Muscle layer of duodenum (tissue), 2 donors: ENCODE measurements at regions not wholly inside any gene's neighbourhood (a gene's known extent, or its start where the extent isn't known, plus 50 kb on each side); places are given as distances from the start of the nearest gene placed in this dataset.

ENCODE experiments used
- H3K27ac ChIP-seq: one replicate; pipeline ENCODE4 v1.7.0; 2013; ENCODE audit warnings: mild to moderate bottlenecking, low read length
- H3K27me3 ChIP-seq: one replicate; pipeline ENCODE4 v1.7.0; 2013; ENCODE audit warnings: low read depth, mild to moderate bottlenecking, control low read depth, low read length
- H3K36me3 ChIP-seq, 2 donors: one replicate each; pipeline ENCODE4 v1.7.0; 2013; ENCODE audit warnings: low read length in 2 of 2, control low read depth in 1 of 2, mild to moderate bottlenecking in 1 of 2; ENCODE audit not compliant: insufficient read depth in 2 of 2, control insufficient read depth in 1 of 2
- H3K4me1 ChIP-seq, 2 donors: one replicate each; pipeline ENCODE4 v1.7.0; 2013; ENCODE audit warnings: low read length in 2 of 2, mild to moderate bottlenecking in 2 of 2, control low read depth in 1 of 2, moderate library complexity in 1 of 2; ENCODE audit not compliant: insufficient read depth in 2 of 2, control insufficient read depth in 1 of 2
- H3K4me3 ChIP-seq, 2 donors: one replicate each; pipeline ENCODE4 v1.7.0; 2013; ENCODE audit warnings: low read length in 2 of 2, low read depth in 1 of 2, mild to moderate bottlenecking in 1 of 2
- H3K9me3 ChIP-seq, 2 donors: one replicate each; pipeline ENCODE4 v1.7.0; 2013; ENCODE audit warnings: low read length in 2 of 2, control low read depth in 1 of 2, mild to moderate bottlenecking in 1 of 2; ENCODE audit not compliant: control insufficient read depth in 1 of 2
- donor health status: healthy.

DNA sequence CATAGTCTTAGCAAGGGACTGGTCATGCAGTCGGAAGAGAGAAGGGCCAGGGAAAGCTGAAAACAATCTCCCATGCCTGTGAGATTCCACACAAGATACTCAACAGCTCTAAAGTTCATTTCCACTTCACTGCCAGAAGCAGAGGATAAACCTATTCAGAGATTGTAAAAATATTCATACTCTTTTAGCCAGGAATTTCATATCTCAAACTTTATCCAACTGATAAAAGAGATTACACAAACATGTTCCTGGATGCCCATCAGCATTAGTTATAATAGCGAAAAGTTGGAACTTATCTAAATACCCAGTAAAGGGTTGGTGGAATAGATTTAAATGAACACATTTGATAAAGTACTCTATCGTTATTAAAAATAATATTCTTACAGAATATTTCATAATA lies 75.2 kb upstream of the ARHGEF3 start:
- no peaks in the 10 kb centered on the region for H3K27me3 ChIP-seq
- H3K36me3 ChIP-seq: no peaks in the 10 kb centered on the region
- peaks cover 0 to 6% of the 10 kb centered on the region in 2 donors for H3K4me1 ChIP-seq
- H3K4me3 ChIP-seq: no peak overlapping the region
- no peak overlapping the region for H3K27ac ChIP-seq
- no peaks in the 10 kb centered on the region for H3K9me3 ChIP-seq

DNA sequence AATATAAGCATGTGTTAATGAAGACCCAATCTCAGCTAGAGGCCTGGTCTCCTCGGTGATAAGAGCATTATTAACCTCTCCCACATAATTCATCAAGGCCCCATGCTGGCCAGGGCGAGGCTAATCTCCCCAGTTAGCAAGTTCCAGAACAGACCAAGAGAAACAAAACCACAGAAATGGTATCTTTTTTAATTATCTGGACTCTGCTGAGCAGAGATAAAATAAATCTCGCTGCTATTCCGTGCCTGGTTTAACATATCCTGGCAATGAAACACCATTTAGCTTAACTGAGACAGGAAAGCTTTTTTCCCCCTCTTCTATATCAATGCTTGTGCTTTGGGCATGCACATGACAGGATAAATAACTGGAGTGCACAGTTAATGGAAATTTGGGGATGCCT lies 72.5 kb upstream of the ARHGEF3 start:
- Histone ChIP-seq H3K27me3 (no peaks in the 10 kb centered on the region), H3K4me3 (no peak overlapping the region), H3K36me3 (no peaks in the 10 kb centered on the region), H3K4me1 (peaks cover 0 to 6% of the 10 kb centered on the region in 2 donors), H3K27ac (no peak overlapping the region), H3K9me3 (no peaks in the 10 kb centered on the region)

DNA sequence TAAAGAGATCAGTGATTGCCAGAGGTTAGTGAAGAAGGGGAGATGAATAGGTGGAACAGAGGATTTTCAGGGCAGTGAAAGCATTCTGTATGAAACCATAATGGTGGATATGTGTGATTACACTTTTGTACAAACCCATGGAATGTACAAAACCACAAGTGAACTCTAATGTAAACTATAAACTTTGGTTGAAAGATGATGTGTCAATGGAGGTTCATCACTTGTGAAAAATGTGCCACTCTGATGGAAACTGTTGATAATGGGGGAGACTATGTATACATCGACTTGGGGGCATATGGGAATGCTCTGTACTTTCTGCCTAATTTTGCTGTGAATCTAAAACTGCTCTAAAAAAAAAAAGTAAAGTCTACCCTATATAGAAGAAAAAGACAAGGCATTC lies 68.7 kb upstream of the ARHGEF3 start:
- Histone ChIP-seq H3K4me1 (no peaks in the 10 kb centered on the region), H3K27ac (no peak overlapping the region), H3K9me3 (no peaks in the 10 kb centered on the region), H3K4me3 (no peak overlapping the region), H3K36me3 (no peaks in the 10 kb centered on the region), H3K27me3 (no peaks in the 10 kb centered on the region)

DNA sequence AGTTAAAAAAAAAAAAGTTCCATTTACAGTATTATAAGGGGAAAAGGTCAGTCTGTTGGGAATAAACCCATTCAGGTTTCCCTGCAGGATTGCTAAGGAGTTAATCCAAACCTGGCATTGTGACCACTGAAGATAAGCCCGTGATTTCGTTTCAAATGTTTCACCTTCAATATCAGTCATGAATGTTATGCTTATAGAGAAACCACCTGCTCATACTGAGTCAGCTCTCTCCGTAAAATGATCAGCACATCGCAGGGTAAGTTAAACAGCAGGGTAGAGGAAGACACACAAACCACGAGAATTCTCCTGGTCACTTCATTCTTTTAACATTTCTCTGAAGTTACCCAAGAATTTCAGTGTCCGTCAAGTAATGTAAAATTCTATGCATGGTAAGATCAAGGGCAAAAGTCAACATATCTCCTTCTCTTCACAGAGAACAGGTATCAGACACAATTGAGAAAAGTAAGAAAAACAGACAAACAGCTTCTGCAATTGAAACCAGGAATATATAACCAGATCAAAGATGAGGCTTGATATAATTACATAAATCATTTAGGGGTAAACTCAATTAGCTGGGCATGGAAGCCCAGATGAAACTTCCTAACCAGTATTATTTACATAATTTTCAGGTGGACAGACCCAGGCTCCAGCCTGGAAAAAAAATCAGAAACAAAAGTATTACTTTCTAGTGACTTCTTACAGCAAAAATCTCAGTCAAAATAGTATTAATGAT lies 67.6 kb upstream of the ARHGEF3 start:
- Histone ChIP-seq H3K27ac (no peak overlapping the region), H3K9me3 (no peaks in the 10 kb centered on the region), H3K27me3 (no peaks in the 10 kb centered on the region), H3K36me3 (no peaks in the 10 kb centered on the region), H3K4me1 (no peaks in the 10 kb centered on the region), H3K4me3 (no peak overlapping the region)

DNA sequence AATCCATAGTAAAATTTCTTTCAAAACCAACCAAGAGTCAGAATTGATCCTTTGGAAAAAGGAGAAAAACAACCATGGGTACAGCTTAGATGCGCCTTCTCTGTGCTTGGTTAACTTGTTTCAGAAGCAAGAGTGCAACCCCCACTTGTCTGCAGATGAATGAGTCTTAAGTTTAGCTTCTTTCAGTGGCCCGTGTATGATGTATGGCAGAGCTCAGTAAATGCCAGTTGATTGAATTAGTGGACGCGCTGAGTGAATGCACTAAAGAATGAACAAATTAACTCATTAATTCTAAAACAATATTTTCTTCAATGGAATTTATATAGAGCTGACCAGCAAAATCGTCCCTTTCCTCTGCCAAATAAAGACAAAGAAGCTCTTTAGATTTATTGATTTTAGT lies 67.0 kb upstream of the ARHGEF3 start:
- Histone ChIP-seq H3K36me3 (no peaks in the 10 kb centered on the region), H3K27me3 (no peaks in the 10 kb centered on the region), H3K4me3 (no peak overlapping the region), H3K9me3 (no peaks in the 10 kb centered on the region), H3K27ac (no peak overlapping the region), H3K4me1 (no peaks in the 10 kb centered on the region)

DNA sequence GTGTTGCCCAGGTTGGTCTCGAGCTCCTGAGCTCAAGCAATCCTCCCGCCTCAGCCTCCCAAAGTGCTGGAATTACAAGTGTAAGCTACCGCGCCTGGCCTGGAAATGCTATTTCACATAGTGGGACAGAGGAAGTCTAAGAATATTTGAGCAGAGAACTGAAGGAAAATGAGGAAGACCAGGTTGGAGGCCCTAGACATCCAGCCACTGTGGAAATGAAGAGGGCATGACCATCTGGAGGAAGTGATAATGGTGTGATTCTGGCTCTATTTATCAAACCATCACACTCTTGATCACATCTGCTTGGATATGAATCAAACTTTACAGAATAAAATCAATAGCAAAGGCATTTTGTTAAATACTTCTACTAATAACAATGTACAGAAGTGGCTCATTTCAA lies 65.9 kb upstream of the ARHGEF3 start:
- H3K27me3 ChIP-seq: no peaks in the 10 kb centered on the region
- no peak overlapping the region for H3K4me3 ChIP-seq
- H3K9me3 ChIP-seq: no peaks in the 10 kb centered on the region
- no peaks in the 10 kb centered on the region for H3K36me3 ChIP-seq
- no peaks in the 10 kb centered on the region for H3K4me1 ChIP-seq
- H3K27ac ChIP-seq: no peak overlapping the region

DNA sequence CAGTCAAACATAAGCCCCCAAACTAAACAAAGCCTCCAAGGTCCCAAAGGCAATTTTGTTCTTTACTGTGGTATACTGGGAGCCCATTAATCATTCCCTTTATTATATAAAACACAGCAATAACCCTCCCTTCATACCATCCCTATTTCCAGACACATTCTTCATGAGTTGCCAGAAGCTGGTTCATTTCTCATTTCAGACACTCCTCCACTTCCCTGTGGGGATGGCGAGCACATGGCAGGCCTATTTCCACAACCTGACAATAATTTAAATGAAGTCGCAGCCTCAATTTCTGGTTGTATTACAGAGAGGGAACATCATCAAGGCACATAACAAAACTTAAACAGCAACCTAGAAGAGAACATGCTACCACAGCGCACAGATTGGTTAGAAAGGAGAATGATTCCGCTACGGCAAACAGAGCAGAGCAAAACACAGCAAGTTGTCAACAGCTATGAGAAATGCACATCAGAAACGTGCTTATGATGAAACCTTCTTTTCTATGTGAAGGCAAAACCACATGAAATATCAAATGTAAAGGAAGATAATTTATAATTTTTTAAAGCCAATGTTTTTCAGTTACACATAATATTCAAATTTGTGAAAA lies 63.3 kb upstream of the ARHGEF3 start:
- Histone ChIP-seq H3K4me3 (no peak overlapping the region), H3K27me3 (no peaks in the 10 kb centered on the region), H3K27ac (no peak overlapping the region), H3K36me3 (no peaks in the 10 kb centered on the region), H3K4me1 (no peaks in the 10 kb centered on the region), H3K9me3 (no peaks in the 10 kb centered on the region)

DNA sequence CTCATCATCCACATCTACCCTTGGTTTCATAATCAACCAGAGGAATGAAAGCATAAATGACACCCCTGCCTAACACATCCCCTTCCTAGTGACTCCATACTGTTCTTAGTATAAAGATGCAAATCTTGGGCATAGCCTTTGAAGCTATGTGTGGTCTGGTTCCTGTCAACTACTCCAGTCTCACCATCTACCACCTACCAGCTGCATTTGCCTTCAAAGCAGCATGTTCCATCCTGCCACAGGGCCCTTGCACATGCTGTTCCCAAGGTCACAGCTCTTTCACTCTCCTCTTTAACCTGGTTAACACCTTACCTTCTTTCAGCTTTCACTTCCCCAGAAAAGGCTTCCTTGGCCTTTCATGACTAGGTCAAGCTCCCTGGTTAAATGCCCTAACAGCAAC lies 62.3 kb upstream of the ARHGEF3 start:
- no peaks in the 10 kb centered on the region for H3K4me1 ChIP-seq
- no peaks in the 10 kb centered on the region for H3K36me3 ChIP-seq
- no peak overlapping the region for H3K27ac ChIP-seq

DNA sequence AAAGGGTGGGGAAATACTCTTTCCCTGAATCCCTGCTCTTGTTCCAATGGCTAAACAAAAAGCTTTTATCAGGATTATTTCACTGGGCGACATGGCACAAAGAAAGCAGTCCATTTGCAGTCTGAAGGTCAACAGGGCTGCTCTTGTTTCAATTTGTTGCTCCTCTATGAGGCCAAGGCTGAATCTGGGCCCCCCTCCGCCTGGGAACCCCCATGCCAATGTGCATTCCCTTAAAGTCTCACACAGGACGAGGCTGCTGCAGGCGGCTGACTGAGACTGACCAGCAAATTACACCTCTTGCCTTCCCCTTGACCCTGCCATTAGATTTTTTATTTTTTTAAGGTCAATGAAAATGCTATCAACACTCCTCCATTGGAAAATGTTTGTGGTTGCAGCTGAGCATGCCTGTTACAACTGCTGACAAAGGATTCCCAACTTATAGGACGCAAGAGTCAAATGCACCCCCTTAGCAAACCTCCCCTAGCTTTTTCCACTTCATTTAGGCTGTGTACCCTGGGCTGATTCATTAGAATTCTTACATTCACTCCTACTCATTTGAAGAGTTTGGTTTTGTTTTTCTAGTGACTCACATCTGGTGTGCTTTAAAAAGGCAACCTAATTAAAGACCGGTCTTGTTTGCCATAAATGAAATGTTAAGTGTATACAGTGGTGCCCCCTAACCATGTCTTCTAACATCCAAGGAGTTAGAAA lies 60.8 kb upstream of the ARHGEF3 start:
- H3K9me3 ChIP-seq: no peaks in the 10 kb centered on the region
- no peak overlapping the region for H3K4me3 ChIP-seq
- no peaks in the 10 kb centered on the region for H3K4me1 ChIP-seq
- no peak overlapping the region for H3K27ac ChIP-seq
- no peaks in the 10 kb centered on the region for H3K27me3 ChIP-seq
- H3K36me3 ChIP-seq: no peaks in the 10 kb centered on the region

More for the DNA sequence above, 62.3 kb upstream of the ARHGEF3 start:
- Histone ChIP-seq H3K4me3 (no peak overlapping the region), H3K27me3 (no peaks in the 10 kb centered on the region), H3K9me3 (no peaks in the 10 kb centered on the region)

DNA sequence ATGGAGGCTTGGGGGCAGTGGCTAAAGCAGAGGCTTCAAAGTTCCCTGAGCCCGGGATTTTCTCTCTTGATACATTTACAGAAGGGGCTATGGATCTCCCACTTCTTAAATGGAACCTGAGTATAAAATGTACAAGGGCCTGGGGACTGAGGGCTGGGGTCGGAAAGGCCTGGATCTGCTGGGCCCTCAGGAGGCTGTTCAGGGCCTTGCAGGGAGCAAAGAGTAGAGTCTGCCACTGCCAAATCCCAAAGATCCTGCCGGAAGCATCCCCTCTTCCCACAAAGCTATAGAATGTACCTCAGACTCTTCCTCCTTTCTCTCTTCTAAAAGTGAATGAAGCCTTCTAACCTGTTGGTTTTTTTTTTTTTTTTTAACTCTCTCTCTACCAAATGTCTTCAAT lies 59.8 kb upstream of the ARHGEF3 start:
- no peak overlapping the region for H3K4me3 ChIP-seq
- no peak overlapping the region for H3K27ac ChIP-seq

DNA sequence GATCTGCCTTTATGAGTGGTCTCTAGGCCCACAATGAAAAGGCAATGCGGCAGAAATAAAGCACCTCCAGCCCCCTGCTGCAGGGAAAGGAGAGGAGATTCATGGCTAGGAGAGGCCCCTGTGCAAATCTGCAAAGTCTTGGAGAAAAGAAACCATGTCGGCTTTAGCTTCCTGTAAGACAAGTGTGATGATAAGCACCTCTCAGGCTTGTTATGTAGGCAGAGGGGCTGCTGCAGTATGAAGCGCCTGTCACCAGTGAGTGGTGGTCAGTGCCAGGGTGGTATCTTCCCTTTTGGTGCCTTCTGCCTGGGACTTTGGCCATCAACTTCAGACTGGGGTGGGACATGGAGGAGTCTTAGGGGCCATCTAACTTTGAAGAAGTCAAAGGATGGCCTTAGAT lies 59.2 kb upstream of the ARHGEF3 start:
- no peaks in the 10 kb centered on the region for H3K27me3 ChIP-seq
- no peaks in the 10 kb centered on the region for H3K36me3 ChIP-seq
- H3K4me1 ChIP-seq: peaks cover 0 to 9% of the 10 kb centered on the region in 2 donors
- no peak overlapping the region for H3K4me3 ChIP-seq
- no peaks in the 10 kb centered on the region for H3K9me3 ChIP-seq
- H3K27ac ChIP-seq: no peak overlapping the region

More for the DNA sequence above, 59.8 kb upstream of the ARHGEF3 start:
- H3K9me3 ChIP-seq: no peaks in the 10 kb centered on the region
- H3K36me3 ChIP-seq: no peaks in the 10 kb centered on the region
- H3K4me1 ChIP-seq: peaks cover 0 to 3% of the 10 kb centered on the region in 2 donors
- H3K27me3 ChIP-seq: no peaks in the 10 kb centered on the region
